ENCODE measurements at regions not wholly inside any gene's neighbourhood (a gene's known extent, or its start where the extent isn't known, plus 50 kb on each side); places are given as distances from the start of the nearest gene placed in this dataset.

GRCh38 chr1:175845985-175846384 lies 102.6 kb upstream of the TNR start:
- Histone ChIP-seq H3K4me3 (no peak overlapping the region), H3K36me3 (no peaks in the 10 kb centered on the region)
- intact Hi-C loops (cut with DNase I; ENCODE audit: low total_unique reads) = no loop called here

GRCh38 chr1:175845338-175845737 lies 101.9 kb upstream of the TNR start:
- Histone ChIP-seq H3K4me1 (no peaks in the 10 kb centered on the region), H3K9me3 (no peaks in the 10 kb centered on the region), H3K27me3 (no peaks in the 10 kb centered on the region), H3K36me3 (no peaks in the 10 kb centered on the region), H3K4me3 (no peak overlapping the region), H3K27ac (no peak overlapping the region)
- no peak for DNase-seq
- TF ChIP-seq POLR2A (IDR thresholded peaks at IDR 0.05) = no peak
- TF ChIP-seq CTCF (IDR thresholded peaks at IDR 0.05) = no peak
- intact Hi-C loops (cut with DNase I; ENCODE audit: low total_unique reads) = no loop called here

More at GRCh38 chr1:175845985-175846384, 102.6 kb upstream of the TNR start:
- Histone ChIP-seq H3K27me3 (no peaks in the 10 kb centered on the region), H3K9me3 (no peaks in the 10 kb centered on the region), H3K27ac (no peak overlapping the region), H3K4me1 (no peaks in the 10 kb centered on the region)
- DNase-seq = no peak
- TF ChIP-seq CTCF (IDR thresholded peaks at IDR 0.05) (no peak), POLR2A (IDR thresholded peaks at IDR 0.05) (no peak)

GRCh38 chr1:175844877-175845276 lies 101.5 kb upstream of the TNR start:
- H3K9me3 ChIP-seq = no peaks in the 10 kb centered on the region
- no peaks in the 10 kb centered on the region for H3K36me3 ChIP-seq
- DNase-seq = no peak
- no peak overlapping the region for H3K27ac ChIP-seq
- intact Hi-C loops (cut with DNase I; ENCODE audit: low total_unique reads) = no loop called here
- no peak for TF ChIP-seq CTCF (IDR thresholded peaks at IDR 0.05)
- TF ChIP-seq POLR2A (IDR thresholded peaks at IDR 0.05) = no peak
- H3K27me3 ChIP-seq = no peaks in the 10 kb centered on the region
- no peaks in the 10 kb centered on the region for H3K4me1 ChIP-seq
- H3K4me3 ChIP-seq = no peak overlapping the region

- no peaks in the 10 kb centered on the region for H3K27me3 ChIP-seq
- H3K9me3 ChIP-seq = no peaks in the 10 kb centered on the region
- no peak for DNase-seq
- H3K4me3 ChIP-seq = no peak overlapping the region
- no peaks in the 10 kb centered on the region for H3K4me1 ChIP-seq
- no peak overlapping the region for H3K27ac ChIP-seq
- no peak for TF ChIP-seq CTCF (IDR thresholded peaks at IDR 0.05)
- TF ChIP-seq POLR2A (IDR thresholded peaks at IDR 0.05) = no peak
- no peaks in the 10 kb centered on the region for H3K36me3 ChIP-seq
- intact Hi-C loops (cut with DNase I; ENCODE audit: low total_unique reads) = no loop called here
These were observed 99.2 kb upstream of the TNR start for GRCh38 chr1:175842550-175842949.

- no peak overlapping the region for H3K27ac ChIP-seq
- no peaks in the 10 kb centered on the region for H3K9me3 ChIP-seq
- TF ChIP-seq POLR2A (IDR thresholded peaks at IDR 0.05) (no peak), CTCF (IDR thresholded peaks at IDR 0.05) (no peak)
- no peak for DNase-seq
- no peaks in the 10 kb centered on the region for H3K36me3 ChIP-seq
- H3K27me3 ChIP-seq = no peaks in the 10 kb centered on the region
- H3K4me1 ChIP-seq = no peaks in the 10 kb centered on the region
- no peak overlapping the region for H3K4me3 ChIP-seq
- intact Hi-C loops (cut with DNase I; ENCODE audit: low total_unique reads) = no loop called here
These were observed 98.4 kb upstream of the TNR start for GRCh38 chr1:175841738-175842187.
